ENCODE measurements at regions not wholly inside any gene's neighbourhood (a gene's known extent, or its start where the extent isn't known, plus 50 kb on each side); places are given as distances from the start of the nearest gene placed in this dataset.

- H3K9me3 ChIP-seq (ENCODE audit: low read depth), result no peaks in the 10 kb centered on the region
- H3K4me1 ChIP-seq (ENCODE audit: insufficient read depth), result peaks cover 3% of the 10 kb centered on the region
- TF ChIP-seq, protein P1, sequence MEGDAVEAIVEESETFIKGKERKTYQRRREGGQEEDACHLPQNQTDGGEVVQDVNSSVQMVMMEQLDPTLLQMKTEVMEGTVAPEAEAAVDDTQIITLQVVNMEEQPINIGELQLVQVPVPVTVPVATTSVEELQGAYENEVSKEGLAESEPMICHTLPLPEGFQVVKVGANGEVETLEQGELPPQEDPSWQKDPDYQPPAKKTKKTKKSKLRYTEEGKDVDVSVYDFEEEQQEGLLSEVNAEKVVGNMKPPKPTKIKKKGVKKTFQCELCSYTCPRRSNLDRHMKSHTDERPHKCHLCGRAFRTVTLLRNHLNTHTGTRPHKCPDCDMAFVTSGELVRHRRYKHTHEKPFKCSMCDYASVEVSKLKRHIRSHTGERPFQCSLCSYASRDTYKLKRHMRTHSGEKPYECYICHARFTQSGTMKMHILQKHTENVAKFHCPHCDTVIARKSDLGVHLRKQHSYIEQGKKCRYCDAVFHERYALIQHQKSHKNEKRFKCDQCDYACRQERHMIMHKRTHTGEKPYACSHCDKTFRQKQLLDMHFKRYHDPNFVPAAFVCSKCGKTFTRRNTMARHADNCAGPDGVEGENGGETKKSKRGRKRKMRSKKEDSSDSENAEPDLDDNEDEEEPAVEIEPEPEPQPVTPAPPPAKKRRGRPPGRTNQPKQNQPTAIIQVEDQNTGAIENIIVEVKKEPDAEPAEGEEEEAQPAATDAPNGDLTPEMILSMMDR (IDR thresholded peaks at IDR 0.05; ENCODE audit: poor library complexity), result no peak
- no peak for TF ChIP-seq EZH2 (IDR thresholded peaks at IDR 0.05; ENCODE audit: borderline replicate concordance)
- no peak for TF ChIP-seq EZH2phosphoT487 (IDR thresholded peaks at IDR 0.05; ENCODE audit: low read depth, severe bottlenecking, unreplicated experiment)
- peak; percentile 9 for DNase-seq (ENCODE audit: low spot score)
- WGBS (ENCODE audit: low lambda C conversion rate, missing lambda C conversion rate), result 30% methylated on average over 4 of the region's 4 CpGs
- H4K20me1 ChIP-seq (ENCODE audit: insufficient read depth, poor library complexity, severe bottlenecking), result no peaks in the 10 kb centered on the region
- no peak overlapping the region for H2AFZ ChIP-seq
- H3K27me3 ChIP-seq, result no peaks in the 10 kb centered on the region
- no peak overlapping the region for H3K4me2 ChIP-seq
- H3K9me2 ChIP-seq (replicated peaks; ENCODE audit: insufficient read depth), result no peaks in the 10 kb centered on the region
- H3K79me2 ChIP-seq, result no peaks in the 10 kb centered on the region
- no peak overlapping the region for H3K27ac ChIP-seq
- no peaks in the 10 kb centered on the region for H3K36me3 ChIP-seq (replicated peaks; ENCODE audit: insufficient read depth, low read depth)
- no peak overlapping the region for H3K4me3 ChIP-seq
Observed at GRCh38 chr13:97851269-97851668, 102.2 kb upstream of the IPO5 start.

DNA sequence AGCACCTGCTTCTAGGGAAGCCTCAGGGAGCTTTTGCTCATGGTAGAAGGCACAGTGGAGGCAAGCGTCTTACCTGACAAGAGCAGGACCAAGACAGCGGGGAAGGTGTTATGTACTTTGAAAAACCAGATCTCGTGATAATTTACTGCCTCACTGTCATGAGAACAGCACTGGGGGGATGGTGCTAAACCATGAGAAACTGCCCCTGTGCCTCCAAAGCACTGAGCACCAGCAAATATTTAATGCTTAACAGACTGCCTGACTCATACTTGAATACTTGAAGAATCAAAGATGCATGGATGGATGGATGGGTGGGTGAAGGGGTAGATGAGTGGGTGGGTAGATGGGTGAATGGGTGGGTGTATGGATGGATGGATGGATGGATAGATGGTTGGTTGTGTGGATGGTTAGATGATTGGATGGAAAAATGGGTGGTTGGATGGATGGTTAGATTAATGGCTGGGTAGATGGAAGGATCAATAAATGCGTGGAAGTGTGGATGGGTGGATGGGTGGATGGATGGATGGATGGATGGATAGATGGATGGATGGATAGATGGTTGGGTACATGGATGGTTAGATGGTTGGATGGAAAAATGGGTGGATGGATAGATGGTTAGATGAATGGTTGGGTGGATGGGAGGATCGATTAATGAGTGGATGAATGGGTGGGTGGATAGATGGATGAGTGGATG lies 101.1 kb upstream of the IPO5 start:
- WGBS (ENCODE audit: low lambda C conversion rate, missing lambda C conversion rate), result 79% methylated on average over 5 of the region's 5 CpGs

GRCh38 chr13:97853550-97853949 lies 99.9 kb upstream of the IPO5 start:
- H3K4me3 ChIP-seq, result no peak overlapping the region
- H4K20me1 ChIP-seq (ENCODE audit: insufficient read depth, poor library complexity, severe bottlenecking), result no peaks in the 10 kb centered on the region
- H3K27me3 ChIP-seq, result no peaks in the 10 kb centered on the region
- no peaks in the 10 kb centered on the region for H3K36me3 ChIP-seq (replicated peaks; ENCODE audit: insufficient read depth, low read depth)
- H3K4me1 ChIP-seq (ENCODE audit: insufficient read depth), result peaks cover 3% of the 10 kb centered on the region
- no peak overlapping the region for H3K4me2 ChIP-seq
- DNase-seq (ENCODE audit: low spot score), result no peak
- H3K79me2 ChIP-seq, result no peaks in the 10 kb centered on the region
- H3K27ac ChIP-seq, result no peak overlapping the region
- TF ChIP-seq, protein P1 (IDR thresholded peaks at IDR 0.05; ENCODE audit: poor library complexity), result no peak
- no peak for TF ChIP-seq EZH2 (IDR thresholded peaks at IDR 0.05; ENCODE audit: borderline replicate concordance)
- no peak for TF ChIP-seq EZH2phosphoT487 (IDR thresholded peaks at IDR 0.05; ENCODE audit: low read depth, severe bottlenecking, unreplicated experiment)
- H3K9me3 ChIP-seq (ENCODE audit: low read depth), result no peaks in the 10 kb centered on the region
- no peak overlapping the region for H2AFZ ChIP-seq
- WGBS (ENCODE audit: low lambda C conversion rate, missing lambda C conversion rate), result 69% methylated on average over 4 of the region's 4 CpGs
- H3K9me2 ChIP-seq (replicated peaks; ENCODE audit: insufficient read depth), result no peaks in the 10 kb centered on the region

More for the DNA sequence above, 101.1 kb upstream of the IPO5 start:
- peaks cover 3% of the 10 kb centered on the region for H3K4me1 ChIP-seq (ENCODE audit: insufficient read depth)
- no peaks in the 10 kb centered on the region for H3K9me2 ChIP-seq (replicated peaks; ENCODE audit: insufficient read depth)
- no peaks in the 10 kb centered on the region for H3K9me3 ChIP-seq (ENCODE audit: low read depth)
- H3K36me3 ChIP-seq (replicated peaks; ENCODE audit: insufficient read depth, low read depth), result no peaks in the 10 kb centered on the region
- H3K4me3 ChIP-seq, result no peak overlapping the region
- H3K27me3 ChIP-seq, result no peaks in the 10 kb centered on the region
- no peaks in the 10 kb centered on the region for H4K20me1 ChIP-seq (ENCODE audit: insufficient read depth, poor library complexity, severe bottlenecking)
- TF ChIP-seq, protein P1 (IDR thresholded peaks at IDR 0.05; ENCODE audit: poor library complexity), result no peak
- no peak for TF ChIP-seq EZH2phosphoT487 (IDR thresholded peaks at IDR 0.05; ENCODE audit: low read depth, severe bottlenecking, unreplicated experiment)
- TF ChIP-seq EZH2 (IDR thresholded peaks at IDR 0.05; ENCODE audit: borderline replicate concordance), result no peak
- H3K27ac ChIP-seq, result no peak overlapping the region
- DNase-seq (ENCODE audit: low spot score), result no peak
- H2AFZ ChIP-seq, result no peak overlapping the region
- H3K79me2 ChIP-seq, result no peaks in the 10 kb centered on the region
- H3K4me2 ChIP-seq, result no peak overlapping the region

Data from hepatocyte (in vitro differentiated cells).